ENCODE measurements at regions not wholly inside any gene's neighbourhood (a gene's known extent, or its start where the extent isn't known, plus 50 kb on each side); places are given as distances from the start of the nearest gene placed in this dataset.
"Not testable (repeated sequence)": the region's sequence is repeated elsewhere in the genome, so short reads cannot be mapped to it uniquely, and the experiment has no call there.

DNA sequence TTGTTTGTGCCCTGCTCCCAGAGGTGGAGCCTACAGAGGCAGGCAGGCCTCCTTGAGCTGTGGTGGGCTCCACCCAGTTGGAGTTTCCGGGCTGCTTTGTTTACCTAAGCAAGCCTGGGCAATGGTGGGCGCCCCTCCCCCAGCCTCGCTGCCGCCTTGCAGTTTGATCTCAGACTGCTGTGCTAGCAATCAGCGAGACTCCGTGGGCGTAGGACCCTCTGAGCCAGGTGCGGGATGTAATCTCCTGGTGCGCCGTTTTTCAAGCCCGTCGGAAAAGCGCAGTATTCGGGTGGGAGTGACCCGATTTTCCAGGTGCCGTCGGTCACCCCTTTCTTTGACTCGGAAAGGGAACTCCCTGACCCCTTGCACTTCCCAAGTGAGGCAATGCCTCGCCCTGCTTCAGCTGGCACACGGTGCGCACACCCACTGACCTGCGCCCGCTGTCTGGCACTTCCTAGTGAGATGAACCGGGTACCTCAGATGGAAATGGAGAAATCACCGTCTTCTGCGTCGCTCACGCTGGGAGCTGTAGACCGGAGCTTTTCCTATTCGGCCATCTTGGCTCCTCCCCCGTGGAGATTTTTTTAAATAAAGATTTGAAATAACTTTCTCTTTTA, 189.2 kb upstream of the WSB1 start:
- not testable (repeated sequence) for DNase-seq

DNA sequence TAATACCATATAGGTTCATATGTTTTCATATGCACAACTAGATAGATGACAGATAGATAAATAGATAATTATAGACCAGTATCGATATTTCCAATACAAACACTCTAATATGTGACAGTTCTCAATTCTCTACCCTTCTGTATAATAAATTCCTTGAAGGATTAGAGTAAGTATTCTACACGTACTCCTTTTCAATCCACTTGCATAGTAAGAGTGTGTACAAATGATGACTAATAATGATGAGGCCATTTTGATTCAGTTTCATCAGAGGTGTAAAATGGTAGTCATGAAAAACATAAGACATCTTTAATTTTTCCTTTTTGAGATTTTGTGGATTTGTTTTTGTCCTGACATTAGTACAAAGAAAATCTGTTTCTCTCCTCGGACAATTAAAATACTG, 188.3 kb upstream of the WSB1 start:
- no peak for DNase-seq

DNA sequence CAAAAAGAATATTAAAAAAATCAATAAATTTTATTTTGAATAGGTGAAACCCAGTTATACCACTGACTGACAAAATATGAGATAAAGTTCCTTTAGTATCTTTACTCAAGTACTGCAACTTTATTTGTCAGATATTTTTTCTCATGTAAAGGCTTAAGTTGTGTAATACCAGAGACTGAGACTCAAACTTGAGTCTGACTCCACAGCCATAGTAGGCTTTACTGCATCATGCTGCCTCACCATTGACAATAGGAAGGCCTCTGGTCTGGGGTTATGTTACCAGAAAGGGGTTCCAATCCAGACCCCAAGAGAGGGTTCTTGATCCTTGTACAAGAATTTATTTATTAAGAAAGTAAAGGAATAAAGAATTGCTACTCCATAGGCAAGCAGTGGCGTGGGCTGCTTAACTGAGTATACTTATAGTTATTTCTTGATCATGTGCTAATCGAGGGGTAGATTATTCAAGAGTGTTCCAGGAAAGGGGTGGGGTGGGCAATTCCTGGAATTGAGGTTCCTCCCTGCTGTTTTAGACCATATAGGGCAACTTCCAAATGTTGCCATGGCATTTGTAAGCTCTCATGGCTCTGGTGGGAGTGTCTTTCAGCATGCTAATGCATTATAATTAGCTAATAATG, 187.4 kb upstream of the WSB1 start:
- no peak for DNase-seq

DNA sequence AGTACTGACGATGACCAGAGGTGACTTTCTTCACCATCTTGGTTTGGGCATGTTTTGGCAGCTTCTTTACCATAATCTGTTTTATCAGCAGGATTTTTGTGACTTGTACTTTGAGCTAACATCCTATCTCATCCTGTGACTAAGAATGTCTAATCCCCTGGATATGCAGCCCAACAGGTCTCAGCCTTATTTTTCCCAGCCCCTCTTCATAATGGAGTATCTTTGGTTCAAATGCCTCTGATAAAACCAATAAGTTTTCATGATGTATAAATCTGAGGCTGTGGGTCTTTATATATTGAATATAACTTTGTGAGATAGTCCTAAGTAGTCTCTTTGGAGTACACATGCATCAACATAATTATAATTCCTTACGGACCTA, 186.9 kb upstream of the WSB1 start:
- DNase-seq = no peak

DNA sequence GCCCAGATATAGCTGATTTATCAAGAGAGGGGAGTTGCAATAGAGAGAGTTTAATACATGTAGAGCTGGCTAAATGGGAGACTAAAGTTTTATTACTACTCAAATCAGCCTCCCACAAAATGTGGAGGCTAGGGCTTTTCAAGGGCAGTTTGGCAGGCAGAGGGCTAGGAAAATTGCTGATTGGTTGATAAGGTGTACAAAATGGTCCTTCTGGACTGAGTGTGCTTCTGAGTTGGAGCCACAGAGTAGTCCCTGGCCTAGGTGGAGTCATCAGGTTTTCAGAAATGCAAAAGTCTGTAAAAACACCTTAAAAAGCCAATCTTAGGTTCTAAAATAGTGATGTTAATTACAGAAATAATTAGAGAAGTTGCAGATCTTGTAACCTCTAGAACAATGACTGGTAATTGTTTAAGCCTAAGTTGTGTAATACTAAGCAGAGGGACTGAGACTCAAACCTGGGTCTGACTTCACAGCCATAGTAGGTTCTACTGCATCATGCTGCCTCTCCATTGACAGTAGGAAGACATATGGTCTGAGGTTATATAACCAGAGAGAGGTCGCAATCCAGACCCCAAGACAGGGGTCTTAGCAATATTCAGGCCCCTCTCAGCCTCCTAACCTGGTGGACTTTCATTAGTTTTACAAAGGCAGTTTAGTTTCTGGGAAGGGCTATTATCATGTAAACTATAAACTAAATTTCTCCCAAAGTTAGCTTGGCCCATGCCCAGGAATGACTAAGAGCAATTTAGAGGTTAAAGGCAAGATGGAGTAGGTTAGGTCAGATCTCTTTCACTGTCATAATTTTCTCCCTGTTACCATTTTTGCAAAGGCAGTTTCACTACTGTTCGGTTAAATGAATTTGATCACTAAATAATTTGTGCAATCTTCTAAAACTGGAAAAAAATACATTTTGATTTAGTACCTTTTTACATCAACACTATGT, 186.3 kb upstream of the WSB1 start:
- not testable (repeated sequence) for DNase-seq

DNA sequence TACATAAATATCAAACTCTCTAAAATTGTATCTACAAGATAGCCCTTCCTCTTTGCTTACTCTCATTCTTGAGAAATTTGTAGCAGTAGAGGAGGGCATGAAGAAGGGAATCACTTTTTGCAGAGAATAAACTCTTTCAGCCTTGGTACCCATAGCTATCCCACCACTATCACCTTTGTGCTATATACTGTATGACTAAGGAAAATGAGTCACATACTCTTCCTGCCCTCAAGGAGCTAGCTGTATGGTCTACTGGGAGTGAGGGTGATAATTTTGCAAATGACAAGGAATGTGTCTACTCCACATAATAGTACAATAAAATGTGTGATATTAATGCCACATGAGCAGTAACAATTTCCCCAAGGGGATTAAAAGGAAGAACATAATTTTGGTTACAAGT, 184.6 kb upstream of the WSB1 start:
- no peak for DNase-seq

DNA sequence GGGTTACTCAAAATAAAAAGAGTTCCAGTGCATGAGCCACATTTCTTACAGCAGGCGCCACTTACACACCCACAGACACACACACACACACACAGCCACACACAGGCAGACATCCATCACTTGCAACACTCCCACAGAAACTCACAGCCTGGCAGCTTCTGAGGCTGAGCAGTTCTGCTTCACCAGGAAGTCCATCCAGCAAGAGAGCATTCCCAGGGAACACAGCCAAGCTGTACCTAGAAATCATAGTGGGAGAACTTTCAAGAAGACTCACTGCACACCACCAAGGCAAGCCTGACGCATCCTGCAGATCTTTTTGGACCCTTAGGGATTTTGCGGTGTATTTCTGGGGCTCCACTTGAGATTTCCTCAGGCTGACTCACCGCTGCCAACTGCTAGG, 140.9 kb upstream of the WSB1 start:
- no peak for DNase-seq

DNA sequence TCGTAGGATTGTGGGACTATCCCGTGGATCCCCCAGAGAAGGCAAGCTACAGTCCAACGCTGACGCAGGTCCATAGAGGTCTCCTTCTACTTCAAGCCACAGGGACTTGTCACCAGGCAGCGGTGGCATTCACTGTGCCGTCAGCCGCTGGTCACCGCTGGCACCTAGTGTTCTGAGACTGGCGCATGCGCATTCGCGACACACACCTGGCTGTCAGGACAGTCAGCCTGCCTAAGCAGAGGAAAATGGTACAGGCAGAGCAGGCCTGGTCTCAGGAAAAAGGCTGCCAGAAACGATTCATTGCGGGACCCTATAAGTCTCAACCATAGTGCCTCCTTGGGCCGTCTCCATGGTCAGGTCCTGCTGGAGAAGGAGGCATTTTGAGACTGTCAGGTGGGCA, 138.0 kb upstream of the WSB1 start:
- no peak for DNase-seq

DNA sequence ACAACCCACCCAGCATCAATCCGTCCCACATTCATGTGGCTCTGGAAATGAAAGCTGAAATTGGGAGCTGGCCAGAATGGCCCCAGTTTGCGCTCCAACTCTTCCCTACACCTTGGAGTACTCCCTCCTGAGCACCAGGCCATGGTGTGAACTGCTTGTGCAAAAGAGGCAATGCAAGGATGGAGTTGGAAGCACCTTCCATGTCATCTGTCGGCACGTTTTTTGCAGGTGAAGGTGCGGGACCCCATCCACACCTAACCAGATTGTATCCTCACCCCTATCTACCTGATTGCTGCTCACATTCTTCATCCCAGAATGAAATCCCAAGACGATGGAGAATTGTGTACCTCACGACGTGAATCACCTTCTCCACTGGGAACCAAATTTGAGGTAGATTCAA, 136.6 kb upstream of the WSB1 start:
- no peak for DNase-seq

DNA sequence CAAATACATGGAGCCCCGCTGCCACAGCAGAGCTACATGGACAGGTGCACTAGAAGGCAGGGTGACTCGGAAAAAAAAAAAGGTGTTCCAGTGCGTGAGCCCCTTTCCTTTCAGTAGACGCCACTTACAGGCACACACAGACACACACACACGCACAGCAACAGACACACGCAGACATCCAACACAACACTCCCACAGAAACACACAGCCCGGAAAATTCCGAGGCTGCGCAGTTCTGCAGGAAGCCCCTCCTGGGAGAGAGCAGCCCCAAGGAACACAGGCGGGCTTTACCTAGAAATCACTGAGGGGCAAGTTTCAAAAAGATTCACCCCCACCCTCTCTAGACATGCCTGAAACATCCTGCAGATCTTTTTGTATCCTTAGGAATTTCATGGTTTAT, 136.0 kb upstream of the WSB1 start:
- no peak for DNase-seq

DNA sequence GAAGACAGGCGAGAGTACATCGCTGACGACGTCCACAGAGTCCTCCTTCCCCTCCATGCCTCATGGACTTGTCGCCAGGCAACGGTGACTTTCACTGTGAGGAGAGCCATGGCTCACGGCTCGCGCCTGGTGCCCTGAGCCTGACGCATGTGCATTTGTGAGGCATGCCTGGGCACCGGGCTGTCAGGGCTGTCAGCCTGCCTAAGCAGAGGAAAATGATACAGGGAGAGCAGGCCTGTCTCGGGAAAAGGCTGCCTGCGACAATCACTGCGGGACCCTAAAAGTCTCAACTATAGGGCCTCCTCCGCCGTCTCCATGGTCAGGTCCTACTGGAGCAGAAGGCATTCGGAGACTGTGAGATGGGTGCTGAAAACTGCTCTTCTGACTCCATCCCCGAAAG, 135.5 kb upstream of the WSB1 start:
- no peak for DNase-seq

DNA sequence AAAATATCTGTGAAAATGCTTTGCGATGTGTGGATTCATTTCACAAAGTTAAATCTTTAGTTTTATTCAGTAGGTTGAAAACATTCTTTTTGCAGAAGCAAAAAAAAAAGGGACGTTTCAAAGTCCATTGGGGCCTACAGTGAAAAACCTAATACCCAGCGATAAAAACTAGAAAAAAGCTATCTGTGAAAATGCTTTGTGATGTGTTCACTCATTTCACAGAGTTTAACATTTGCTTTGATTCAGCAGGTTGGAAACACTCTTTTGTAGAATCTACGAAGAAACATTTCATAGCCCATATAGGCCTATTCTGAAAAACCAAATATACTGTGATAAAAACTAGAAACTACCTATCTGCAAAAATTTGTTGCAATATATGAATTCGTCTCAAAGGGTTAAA, 113.6 kb upstream of the WSB1 start:
- DNase-seq = no peak

DNA sequence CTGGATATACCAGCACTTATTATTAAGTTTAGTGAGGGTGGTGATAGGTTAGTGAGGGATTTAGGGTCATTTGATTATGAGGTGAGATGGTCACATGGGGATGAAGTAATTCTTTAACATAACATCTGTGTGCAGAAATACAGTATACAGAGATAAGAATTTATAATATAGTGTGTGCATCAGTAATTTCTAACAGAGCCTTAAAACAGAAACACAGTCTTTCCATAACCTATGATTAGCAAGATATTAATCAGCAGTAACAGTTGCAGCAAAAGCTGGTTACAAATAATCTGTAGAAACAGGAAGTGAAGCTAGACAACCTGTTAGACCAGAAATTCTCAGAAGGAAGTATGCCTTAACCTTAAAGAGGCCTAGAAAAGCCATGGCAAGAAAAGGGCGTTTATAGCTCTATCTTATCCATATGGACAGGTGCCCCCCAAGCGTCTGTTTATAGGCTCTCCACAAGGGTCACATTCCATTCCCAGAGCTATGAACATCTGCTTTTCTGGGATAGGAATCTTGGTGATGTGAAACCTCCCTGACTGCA, 112.5 kb upstream of the WSB1 start:
- not testable (repeated sequence) for DNase-seq

DNA sequence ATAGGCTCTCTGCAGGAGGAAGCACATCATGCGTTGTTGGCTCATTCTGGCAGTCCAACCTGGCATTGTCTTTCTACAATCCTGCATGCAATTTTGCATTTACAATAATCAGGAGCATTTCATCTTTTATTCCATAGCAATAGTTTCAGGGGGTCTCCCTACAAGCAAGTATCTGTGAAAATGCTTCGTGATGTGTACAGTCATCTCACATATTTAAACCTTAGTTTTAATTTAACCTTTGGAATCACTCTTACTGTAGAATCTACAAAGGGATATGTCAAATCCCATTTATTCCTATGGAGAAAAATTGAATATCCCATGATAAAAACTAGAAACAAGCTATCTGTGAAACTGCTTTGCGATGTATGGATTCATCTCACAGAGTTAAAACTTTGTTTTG, 112.0 kb upstream of the WSB1 start:
- DNase-seq = no peak

DNA sequence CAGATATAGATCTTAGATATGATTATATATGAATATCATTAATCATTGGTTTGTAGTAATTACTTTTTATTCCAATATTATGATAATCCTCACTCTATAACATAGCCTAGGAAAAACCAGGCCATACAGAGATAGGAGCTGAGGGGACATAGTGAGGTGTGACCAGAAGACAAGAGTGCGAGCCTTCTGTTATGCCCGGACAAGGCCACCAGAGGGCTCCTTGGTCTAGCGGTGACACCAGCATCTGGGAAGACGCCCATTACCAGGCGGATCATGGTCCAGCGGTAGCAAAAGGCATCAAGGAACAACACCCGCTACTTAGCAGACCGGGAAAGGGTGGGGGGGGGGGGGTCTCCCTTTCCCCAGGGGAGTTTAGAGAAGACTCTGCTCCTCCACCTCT, 96.4 kb upstream of the WSB1 start:
- not testable (repeated sequence) for DNase-seq

DNA sequence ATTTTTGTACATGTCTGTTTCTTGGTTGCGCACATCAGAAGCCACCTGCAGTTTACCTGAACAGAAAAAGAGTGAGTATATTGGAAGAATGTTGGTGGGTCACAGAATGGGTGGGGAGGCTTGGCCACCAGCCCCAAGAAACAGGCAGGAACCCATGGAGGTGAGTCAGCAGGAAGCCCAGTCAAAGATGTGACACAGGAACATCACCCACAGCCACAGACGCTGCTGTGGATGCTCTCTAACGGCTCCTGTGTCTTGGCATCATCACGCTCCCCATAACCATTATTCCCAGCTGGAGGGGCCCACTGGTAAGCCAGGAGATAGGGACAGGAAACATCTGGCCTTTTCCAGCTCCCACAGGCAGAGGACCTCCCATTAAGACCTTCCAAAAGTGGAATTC, 94.0 kb upstream of the WSB1 start:
- no peak for DNase-seq

DNA sequence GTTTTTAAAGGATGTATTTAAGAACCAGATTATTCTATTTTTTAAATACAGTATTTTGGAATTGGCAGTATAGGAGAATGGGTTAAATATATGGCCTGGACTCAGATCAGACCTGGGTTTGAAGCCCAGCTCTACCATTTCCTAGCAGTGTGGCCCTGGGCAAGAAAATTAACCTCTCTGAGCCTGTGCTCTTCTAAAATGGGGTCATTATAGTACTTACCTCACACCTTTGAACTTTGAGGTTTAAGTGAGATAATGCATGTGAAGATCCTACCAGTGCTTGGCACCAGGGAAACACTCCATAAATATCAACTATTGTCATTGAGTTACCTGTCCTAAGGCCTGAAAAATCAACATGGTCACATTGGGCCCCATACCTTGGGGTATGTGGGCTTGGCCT, 93.4 kb upstream of the WSB1 start:
- DNase-seq = no peak

DNA sequence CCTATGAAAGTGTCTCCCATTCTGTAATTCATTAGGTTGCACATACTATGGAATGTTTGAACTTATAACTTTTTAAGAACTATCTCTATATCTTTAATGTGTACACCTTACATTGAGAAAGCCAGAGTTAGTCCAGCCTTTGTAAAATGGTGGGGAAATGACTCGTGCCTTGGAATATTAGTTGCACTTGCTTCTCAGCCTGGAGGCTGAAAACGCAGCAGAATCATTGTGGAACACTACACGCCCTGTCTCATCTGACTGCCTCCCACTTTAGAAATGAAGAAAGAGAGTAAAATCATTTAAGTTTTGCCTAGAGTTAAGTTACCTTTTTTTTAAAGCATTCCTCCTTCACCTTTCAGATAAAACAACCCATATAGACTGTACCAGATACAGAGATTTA, 90.7 kb upstream of the WSB1 start:
- no peak for DNase-seq

DNA sequence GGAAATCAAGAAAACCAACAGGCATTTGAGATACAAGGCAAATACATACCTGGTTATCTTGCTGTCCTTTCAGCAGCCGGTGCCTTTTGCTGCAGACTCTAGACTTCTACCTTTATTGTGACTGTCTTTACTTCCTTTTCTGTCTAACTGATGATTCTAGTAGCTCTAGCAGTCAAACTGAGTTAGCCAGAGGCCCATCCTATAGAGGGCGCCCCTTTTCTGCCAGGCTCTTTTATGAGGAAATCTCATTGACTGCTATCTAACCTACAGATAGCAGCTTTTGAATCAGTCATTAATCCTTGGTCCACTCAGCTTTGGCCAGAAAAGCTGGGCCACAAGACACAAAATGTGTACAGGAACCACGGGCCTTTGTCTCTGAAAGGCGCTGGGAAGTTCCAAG, 87.5 kb upstream of the WSB1 start:
- no peak for DNase-seq

DNA sequence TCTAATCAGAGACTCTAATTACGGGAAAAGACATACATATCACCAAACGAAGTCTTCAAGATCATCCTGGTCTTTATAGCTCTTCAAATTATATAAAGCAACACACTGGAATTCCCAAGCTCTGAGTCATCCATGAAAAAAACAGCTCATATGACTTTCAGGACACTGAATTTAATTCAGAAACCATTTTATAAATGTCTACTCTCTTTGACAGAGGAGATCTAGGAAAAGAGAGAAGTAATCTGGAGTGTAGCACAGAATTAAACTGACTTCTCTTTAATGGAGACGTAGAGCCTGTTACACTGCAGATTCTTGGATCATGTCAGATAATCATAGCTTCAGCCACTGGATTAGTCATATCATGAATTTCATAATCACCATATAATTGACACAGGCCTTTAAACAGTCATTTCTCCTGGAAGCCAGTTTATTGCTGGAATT, 86.8 kb upstream of the WSB1 start:
- no peak for DNase-seq

DNA sequence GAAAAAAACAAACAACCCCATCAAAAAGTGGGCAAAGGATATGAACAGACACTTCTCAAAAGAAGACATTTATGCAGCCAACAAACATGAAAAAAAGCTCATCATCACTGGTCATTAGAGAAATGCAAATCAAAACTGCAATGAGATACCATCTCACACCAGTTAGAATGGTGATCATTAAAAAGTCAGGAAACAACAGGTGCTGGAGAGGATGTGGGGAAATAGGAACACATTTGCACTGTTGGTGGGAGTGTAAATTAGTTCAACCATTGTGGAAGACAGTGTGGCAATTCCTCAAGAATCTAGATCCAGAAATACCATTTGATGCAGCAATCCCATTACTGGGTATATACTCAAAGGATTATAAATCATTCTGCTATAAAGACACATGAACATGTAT, 85.5 kb upstream of the WSB1 start:
- not testable (repeated sequence) for DNase-seq

DNA sequence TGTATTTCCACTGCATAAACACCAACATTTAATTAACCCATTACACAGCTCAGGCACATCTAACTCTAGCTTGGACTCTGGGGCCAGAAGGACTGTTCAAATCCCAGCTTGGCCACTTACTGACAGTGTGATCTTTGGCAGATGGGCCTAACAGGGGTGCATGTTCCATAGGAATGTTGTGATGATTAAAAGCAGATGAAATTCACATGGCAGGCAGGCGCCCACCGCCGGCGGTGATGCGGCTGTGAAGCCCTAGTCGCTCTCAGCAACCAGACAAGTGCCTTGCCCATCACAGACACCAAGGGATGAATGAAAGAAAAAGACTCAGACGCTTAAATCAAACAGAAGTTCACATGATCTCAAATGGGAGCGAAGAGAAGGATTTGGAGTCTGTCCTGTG, 84.6 kb upstream of the WSB1 start:
- DNase-seq = no peak

DNA sequence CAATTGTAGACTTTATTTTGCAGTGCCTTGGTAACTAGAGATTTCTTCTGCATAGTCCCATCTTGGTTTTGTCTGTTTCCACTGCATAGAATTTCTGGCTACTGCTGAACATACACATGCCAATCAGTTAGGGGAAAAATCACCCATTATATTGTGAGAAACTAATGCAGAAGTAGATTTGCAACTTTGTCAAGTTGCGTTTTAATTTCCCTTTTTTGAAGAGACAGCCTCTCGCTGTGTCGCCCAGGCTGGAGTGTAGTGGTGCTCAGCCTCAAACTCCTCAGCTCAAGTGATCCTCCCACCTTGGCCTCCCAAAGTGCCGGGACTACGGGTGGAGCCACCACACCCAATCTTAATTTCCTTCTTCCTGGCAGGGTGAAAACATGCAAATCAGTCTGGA, 83.1 kb upstream of the WSB1 start:
- DNase-seq = not testable (repeated sequence)

DNA sequence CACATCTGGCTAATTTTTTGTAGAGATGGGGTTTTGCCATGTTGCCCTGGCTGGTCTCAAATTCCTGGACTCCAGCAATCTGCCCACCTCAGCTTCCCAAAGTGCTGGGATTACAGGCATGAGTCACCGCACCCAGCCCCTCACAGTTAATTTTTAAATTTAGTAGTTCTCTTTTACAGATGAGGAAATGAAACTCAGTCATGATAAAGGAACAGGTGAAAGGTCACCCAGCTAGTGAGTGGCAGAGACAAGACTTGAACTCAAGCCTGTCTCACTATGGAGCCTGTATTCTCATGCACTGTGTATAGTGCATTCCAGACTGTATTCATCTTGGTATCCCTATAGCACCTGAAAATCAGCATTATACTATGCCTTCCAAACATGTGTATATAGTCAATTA, 77.1 kb upstream of the WSB1 start:
- DNase-seq = no peak

All from NCI-H1048 (cell line).